GM18909 (cell line): ENCODE measurements at regions not wholly inside any gene's neighbourhood (a gene's known extent, or its start where the extent isn't known, plus 50 kb on each side); places are given as distances from the start of the nearest gene placed in this dataset.
"Not testable (repeated sequence)": the region's sequence is repeated elsewhere in the genome, so short reads cannot be mapped to it uniquely, and the experiment has no call there.

Experiments used
- ATAC-seq: cut with Tn5 transposase; IDR thresholded peaks from one replicate; pipeline ENCODE4 v1.9.1; 2021; ENCODE audit warnings: mild to moderate bottlenecking; ENCODE audit not compliant: unreplicated experiment, poor library complexity

- ATAC-seq: no peak
Measured at GRCh38 chr3:22441711-22442110, 690.7 kb upstream of the ZNF385D start.

DNA sequence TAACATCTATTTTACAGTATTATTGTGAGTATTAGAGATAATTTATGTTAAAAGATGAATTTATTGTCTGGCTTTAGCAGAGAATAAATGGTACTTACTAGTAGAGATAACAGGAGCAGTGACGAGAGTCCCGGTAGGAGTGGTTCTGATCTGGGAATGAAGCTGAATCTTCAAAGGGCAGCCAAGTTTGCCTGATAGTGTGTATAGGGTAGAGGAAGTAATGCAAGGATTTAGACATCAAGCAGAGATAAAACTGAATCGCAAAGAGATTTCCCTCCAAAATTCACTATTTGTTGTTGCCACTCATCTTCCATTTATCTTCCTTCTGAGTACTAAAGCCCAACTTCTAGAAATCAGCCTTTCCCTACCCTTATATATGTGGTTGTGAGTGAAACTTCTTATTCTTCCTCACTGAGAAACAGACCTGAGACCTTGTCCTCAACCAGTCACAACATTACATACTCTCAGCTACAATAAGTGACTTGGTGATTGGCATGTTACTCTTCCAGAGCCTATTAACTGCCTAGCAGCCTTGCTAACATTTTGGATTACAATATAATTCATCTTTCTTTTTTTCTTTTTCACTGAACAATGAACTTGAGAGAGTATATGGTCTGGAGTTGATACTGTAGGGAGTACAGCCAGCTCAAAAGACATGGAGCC lies 692.7 kb upstream of the ZNF385D start:
- no peak for ATAC-seq

- not testable (repeated sequence) for ATAC-seq
Measured at GRCh38 chr3:22445336-22445735, 694.3 kb upstream of the ZNF385D start.

DNA sequence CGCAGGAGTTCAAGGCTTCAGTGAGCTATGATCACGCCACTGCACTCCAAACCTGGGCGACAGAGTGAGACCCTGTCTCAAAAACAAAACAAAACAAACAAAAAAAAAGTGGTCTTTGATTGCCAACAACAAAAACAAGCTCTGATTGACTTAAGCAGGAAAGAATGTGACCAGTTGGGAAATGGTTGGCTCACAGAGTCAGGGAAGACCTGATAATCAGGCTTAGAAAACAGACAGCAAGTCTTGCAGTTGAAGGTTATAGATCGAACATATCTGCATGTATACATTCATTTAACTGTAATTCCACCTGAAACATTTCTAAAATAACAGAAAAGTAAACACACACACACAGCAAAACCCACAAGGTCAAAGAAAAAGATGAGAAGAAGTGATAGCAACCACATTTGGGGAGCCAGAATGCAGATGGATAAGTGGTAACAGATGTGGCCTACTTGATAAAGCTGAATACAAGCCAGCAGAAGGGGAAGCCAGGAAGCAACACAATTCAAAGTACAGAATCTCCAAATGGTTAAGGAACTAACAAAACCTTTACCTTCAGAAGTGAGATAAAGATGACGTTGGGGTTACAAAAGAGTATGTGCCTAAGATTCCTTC lies 699.9 kb upstream of the ZNF385D start:
- ATAC-seq: no peak

GRCh38 chr3:22451501-22451900 lies 700.5 kb upstream of the ZNF385D start:
- no peak for ATAC-seq

- ATAC-seq: no peak
Measured at GRCh38 chr3:22453906-22454535, 703.0 kb upstream of the ZNF385D start.

DNA sequence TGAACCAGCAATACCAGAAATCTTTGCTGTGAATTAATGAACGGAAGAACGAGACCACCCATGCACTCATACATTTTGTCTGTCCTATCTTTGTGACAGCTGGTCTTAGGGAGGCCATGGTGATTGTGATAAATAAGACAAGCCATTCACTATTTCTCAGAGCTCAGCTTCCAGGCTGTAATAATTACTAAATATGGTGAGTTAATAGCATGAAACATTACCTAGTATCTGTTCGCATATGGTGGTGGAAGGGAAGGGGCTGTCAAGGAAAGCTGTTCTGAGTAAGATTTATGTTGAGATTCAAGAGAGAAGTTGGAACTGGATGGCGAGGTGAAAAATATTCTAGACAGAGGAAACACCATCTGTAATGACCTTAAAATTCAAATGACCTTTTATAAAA lies 719.0 kb upstream of the ZNF385D start:
- ATAC-seq: no peak

- no peak for ATAC-seq
Measured at GRCh38 chr3:22471557-22471956, 720.5 kb upstream of the ZNF385D start.

DNA sequence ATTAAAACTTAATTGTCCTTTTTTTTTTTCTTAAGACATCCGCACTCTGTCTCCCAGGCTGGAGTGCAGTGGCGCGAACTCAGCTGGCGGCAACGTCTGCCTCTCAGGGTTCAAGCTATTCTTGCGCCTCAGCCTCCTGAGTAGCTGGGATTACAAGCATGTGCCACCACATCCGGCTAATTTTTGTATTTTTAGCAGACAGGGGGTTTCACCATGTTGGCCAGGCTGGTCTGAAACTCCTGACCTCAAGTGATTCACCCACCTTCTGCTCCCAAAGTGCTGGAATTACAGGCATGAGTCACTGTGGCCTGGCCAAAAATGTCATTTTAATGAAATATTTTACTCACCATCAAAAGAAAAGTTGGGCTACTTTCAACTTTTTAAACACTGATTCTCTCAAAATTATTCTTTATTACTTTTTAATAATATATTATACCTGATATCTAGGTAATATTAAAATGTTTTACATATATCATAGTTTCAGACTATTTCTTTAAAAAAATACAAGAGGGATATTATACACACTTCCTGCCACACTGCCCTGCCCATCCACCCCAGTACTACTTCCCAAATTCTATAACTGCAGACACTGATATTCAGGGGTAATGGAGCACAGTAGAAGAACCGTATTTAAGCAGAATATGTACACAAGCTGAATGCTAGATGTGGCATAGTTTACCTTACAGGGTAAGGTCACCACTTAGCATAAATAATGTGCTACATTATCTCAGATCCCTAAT lies 723.9 kb upstream of the ZNF385D start:
- ATAC-seq: no peak

- ATAC-seq: no peak
Measured at GRCh38 chr3:22475665-22476240, 724.7 kb upstream of the ZNF385D start.

GRCh38 chr3:22476976-22477375 lies 726.0 kb upstream of the ZNF385D start:
- ATAC-seq: no peak

GRCh38 chr3:22485954-22486353 lies 717.2 kb upstream of the UBE2E2 start:
- ATAC-seq: no peak

GRCh38 chr3:22490747-22491146 lies 712.4 kb upstream of the UBE2E2 start:
- no peak for ATAC-seq

GRCh38 chr3:22491344-22491743 lies 711.8 kb upstream of the UBE2E2 start:
- no peak for ATAC-seq

DNA sequence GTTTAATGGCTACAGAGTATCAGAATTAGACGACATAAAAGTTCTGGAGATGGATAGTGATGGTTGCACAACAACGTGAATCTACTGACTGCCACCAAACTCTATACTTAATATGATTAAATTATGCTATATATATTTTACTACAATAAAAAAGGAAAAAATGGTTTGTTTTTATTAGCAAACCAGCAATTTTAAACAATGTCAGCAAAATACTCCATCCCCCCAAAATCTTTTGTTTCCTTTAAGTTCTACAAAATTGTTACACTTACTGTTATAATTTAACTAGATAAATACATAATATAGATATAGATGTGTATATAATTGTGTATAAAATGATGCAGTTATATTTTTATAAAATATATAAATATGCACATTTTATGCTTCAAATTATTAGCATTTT lies 710.8 kb upstream of the UBE2E2 start:
- no peak for ATAC-seq

DNA sequence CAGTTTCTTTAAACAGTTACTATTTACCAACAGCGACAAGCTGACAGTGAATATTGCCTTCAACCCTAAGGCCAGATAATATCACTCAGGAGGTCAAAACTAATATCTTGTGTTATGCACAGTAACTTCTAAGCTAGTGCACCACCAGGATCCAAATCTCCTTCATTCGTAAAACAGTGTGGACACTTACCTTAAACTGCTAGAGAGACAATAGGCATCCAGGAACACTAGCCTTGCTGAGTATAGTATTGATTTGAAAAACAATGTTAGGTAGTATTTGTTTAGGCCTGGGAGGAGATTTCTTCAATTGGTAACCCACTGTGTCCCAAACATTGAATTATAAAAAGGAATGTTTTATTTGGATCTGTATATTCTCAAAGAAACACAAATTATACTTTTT lies 707.9 kb upstream of the UBE2E2 start:
- no peak for ATAC-seq

DNA sequence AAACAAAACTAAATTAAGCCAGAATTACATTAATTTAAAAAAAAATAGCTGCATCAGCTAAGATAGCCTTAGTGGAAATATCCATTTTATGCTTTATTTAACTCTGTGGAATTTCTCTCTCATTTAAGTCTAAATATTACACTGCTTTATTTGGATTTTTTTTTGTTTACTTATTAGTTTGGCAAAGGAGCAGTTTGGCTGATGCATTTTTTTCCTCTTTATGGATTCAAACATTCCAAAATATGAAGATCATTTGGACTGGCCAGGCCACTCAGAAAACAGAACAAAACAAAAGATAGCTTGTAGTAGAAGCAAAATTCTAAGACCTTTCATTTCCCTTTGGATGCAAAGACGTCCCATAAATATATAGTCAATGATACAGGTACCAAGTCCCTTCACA lies 707.3 kb upstream of the UBE2E2 start:
- ATAC-seq: no peak

DNA sequence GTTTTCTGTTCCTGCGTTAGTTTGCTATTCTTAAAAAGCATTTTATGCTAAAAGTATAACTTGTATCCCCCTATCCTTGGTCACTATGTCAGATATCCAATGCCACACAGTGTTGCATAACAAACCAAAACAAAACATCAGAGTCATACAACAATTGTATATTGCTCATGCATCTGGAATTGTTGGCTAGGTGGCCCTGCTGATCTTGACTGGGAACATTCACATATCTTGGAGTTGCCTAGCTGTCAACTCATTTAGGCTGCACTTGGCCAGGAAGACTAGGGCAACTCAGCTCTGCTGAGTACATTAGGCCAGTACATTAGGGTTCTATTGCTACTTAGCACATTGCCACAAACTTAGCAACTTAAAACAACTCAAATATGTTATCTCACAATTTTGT lies 706.5 kb upstream of the UBE2E2 start:
- no peak for ATAC-seq

- ATAC-seq: no peak
Measured at GRCh38 chr3:22506871-22507270, 696.3 kb upstream of the UBE2E2 start.

GRCh38 chr3:22507709-22508108 lies 695.4 kb upstream of the UBE2E2 start:
- no peak for ATAC-seq

DNA sequence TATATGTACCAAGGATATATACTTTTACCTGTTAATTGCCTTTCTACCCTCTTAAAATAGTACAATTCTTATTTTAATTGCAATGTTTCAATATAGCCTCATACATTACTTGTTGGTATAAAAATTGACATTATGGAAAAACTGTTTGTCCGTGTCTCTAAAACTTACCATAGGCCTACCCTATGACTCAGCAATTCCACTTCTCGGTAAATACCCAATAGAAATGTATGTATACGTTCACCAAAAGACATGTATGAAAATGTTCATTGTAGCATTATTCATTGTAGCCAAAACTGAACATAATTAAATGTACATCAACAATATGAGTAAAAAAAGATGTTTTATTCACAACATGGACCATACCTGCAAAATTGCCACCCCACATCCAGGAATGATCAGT lies 679.2 kb upstream of the UBE2E2 start:
- no peak for ATAC-seq
